NCI-H1092 treated with DMSO at 0.1 percent for 48 hours (cell line): ENCODE measurements at regions not wholly inside any gene's neighbourhood (a gene's known extent, or its start where the extent isn't known, plus 50 kb on each side); places are given as distances from the start of the nearest gene placed in this dataset.

Experiments
- DNase-seq: peaks from one replicate; lab custom pipeline; 2025; lab: John Stamatoyannopoulos, UW

GRCh38 chr10:31081937-31082840, 50.5 kb upstream of the ZNF438 start:
- DNase-seq, result no peak

GRCh38 chr10:31083765-31084184, 52.1 kb upstream of the ZNF438 start:
- DNase-seq, result peak; percentile 51

GRCh38 chr10:31087011-31087410, 55.3 kb upstream of the ZNF438 start:
- DNase-seq, result no peak

GRCh38 chr10:31087851-31088250, 56.2 kb upstream of the ZNF438 start:
- no peak for DNase-seq

- DNase-seq, result no peak
These were observed 59.4 kb upstream of the ZNF438 start for GRCh38 chr10:31090894-31091607.

- DNase-seq, result no peak
These were observed 64.3 kb upstream of the ZNF438 start for GRCh38 chr10:31095677-31096560.

GRCh38 chr10:31098046-31098445, 66.4 kb upstream of the ZNF438 start:
- DNase-seq, result no peak

GRCh38 chr10:31099094-31099493, 67.4 kb upstream of the ZNF438 start:
- DNase-seq, result no peak

- no peak for DNase-seq
These were observed 68.0 kb upstream of the ZNF438 start for GRCh38 chr10:31099664-31100063.

- no peak for DNase-seq
These were observed 68.5 kb upstream of the ZNF438 start for GRCh38 chr10:31100115-31100601.

- no peak for DNase-seq
These were observed 69.0 kb upstream of the ZNF438 start for GRCh38 chr10:31100662-31101061.

GRCh38 chr10:31101123-31101522, 69.5 kb upstream of the ZNF438 start:
- DNase-seq, result no peak

- DNase-seq, result no peak
These were observed 70.8 kb upstream of the ZNF438 start for GRCh38 chr10:31102421-31102820.

GRCh38 chr10:31103112-31103511, 71.4 kb upstream of the ZNF438 start:
- DNase-seq, result no peak

GRCh38 chr10:31112961-31113360, 81.3 kb upstream of the ZNF438 start:
- no peak for DNase-seq

GRCh38 chr10:31116226-31116625, 84.6 kb upstream of the ZNF438 start:
- no peak for DNase-seq

- no peak for DNase-seq
These were observed 86.9 kb upstream of the ZNF438 start for GRCh38 chr10:31118556-31118955.

GRCh38 chr10:31120392-31120791, 88.7 kb upstream of the ZNF438 start:
- DNase-seq, result no peak

GRCh38 chr10:31120961-31121685, 89.5 kb upstream of the ZNF438 start:
- DNase-seq, result no peak

GRCh38 chr10:31121757-31122577, 90.3 kb upstream of the ZNF438 start:
- no peak for DNase-seq
